ENCODE measurements at regions not wholly inside any gene's neighbourhood (a gene's known extent, or its start where the extent isn't known, plus 50 kb on each side); places are given as distances from the start of the nearest gene placed in this dataset.

DNA sequence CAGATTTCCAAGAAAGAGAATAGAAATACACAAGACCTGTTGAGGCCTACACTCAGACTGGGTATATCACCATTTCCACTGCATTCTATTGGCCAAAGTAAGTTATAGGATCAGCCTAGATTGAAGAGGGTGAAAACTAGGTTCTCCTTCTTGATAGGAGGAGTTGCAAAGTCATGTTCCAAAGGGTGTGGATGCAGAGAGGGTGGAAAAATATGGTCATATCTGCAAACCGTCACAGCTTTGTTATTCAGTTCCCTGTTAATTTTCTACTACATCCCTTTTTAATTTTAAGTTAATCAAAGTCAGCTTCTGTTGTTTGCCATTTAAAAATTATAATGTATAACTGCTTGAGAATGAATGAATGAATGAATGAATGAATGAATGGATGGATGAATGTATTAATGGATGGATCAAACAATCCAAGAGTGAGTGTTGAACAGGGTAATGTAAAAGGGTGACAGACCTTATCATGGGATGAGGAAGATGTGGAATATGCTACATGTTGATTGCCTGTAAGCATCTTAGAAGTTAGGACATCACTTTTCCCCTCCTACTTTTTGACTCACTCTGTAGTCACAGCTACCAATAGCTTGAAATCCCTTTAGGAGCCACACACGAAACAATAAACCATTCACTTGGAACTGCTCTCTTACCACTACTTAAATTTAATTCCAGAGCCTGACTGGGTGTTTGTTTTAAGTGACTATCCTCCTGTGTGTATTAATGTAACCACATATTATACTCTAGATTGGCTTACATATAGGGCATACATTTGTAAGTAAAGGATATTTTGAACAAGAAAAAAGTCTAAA, 121.5 kb downstream of the CCDC34 start:
- H3K4me3 ChIP-seq, result no peak overlapping the region
- intact Hi-C loops (cut with DNase I; ENCODE audit: low total_unique reads) (no loop called here), in situ Hi-C loops (cut with MboI; ENCODE audit: low sequenced_read_pairs in 4 of 4) (no loop called here)
- H3K4me1 ChIP-seq, result peaks cover 0 to 4% of the 10 kb centered on the region in 2 donors
- DNase-seq (no peak), ATAC-seq (no peak)
- H3K27me3 ChIP-seq, result no peaks in the 10 kb centered on the region
- no peaks in the 10 kb centered on the region for H3K9me3 ChIP-seq
- H3K36me3 ChIP-seq, result no peaks in the 10 kb centered on the region
- no peak overlapping the region for H3K27ac ChIP-seq
- TF ChIP-seq POLR2A (IDR thresholded peaks at IDR 0.05), result no peak
- TF ChIP-seq, protein P1, sequence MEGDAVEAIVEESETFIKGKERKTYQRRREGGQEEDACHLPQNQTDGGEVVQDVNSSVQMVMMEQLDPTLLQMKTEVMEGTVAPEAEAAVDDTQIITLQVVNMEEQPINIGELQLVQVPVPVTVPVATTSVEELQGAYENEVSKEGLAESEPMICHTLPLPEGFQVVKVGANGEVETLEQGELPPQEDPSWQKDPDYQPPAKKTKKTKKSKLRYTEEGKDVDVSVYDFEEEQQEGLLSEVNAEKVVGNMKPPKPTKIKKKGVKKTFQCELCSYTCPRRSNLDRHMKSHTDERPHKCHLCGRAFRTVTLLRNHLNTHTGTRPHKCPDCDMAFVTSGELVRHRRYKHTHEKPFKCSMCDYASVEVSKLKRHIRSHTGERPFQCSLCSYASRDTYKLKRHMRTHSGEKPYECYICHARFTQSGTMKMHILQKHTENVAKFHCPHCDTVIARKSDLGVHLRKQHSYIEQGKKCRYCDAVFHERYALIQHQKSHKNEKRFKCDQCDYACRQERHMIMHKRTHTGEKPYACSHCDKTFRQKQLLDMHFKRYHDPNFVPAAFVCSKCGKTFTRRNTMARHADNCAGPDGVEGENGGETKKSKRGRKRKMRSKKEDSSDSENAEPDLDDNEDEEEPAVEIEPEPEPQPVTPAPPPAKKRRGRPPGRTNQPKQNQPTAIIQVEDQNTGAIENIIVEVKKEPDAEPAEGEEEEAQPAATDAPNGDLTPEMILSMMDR (IDR thresholded peaks at IDR 0.05 in 4 of 5, conservative IDR thresholded peaks at IDR 0.05 in 1 of 5), result no peak

GRCh38 chr11:27239305-27239942, 123.6 kb downstream of the CCDC34 start:
- no peaks in the 10 kb centered on the region for H3K36me3 ChIP-seq
- no peak for ATAC-seq
- H3K27ac ChIP-seq, result no peak overlapping the region
- TF ChIP-seq, protein P1 (IDR thresholded peaks at IDR 0.05 in 4 of 5, conservative IDR thresholded peaks at IDR 0.05 in 1 of 5), result no peak
- TF ChIP-seq POLR2A (IDR thresholded peaks at IDR 0.05), result no peak
- no peak for DNase-seq
- H3K4me1 ChIP-seq, result peaks cover 10 to 12% of the 10 kb centered on the region in 2 donors
- H3K9me3 ChIP-seq, result no peaks in the 10 kb centered on the region
- intact Hi-C loops (cut with DNase I; ENCODE audit: low total_unique reads) (loop anchor here (10.0 kb wide), 1 partner anchor 55 kb away; no protein-coding TSS in a partner anchor), in situ Hi-C loops (cut with MboI; ENCODE audit: low sequenced_read_pairs in 4 of 4) (no loop called here)
- H3K4me3 ChIP-seq, result no peak overlapping the region
- H3K27me3 ChIP-seq, result no peaks in the 10 kb centered on the region

GRCh38 chr11:27238811-27239210, 124.2 kb downstream of the CCDC34 start:
- no peak for ATAC-seq
- in situ Hi-C loops (cut with MboI; ENCODE audit: low sequenced_read_pairs in 4 of 4), result no loop called here

DNA sequence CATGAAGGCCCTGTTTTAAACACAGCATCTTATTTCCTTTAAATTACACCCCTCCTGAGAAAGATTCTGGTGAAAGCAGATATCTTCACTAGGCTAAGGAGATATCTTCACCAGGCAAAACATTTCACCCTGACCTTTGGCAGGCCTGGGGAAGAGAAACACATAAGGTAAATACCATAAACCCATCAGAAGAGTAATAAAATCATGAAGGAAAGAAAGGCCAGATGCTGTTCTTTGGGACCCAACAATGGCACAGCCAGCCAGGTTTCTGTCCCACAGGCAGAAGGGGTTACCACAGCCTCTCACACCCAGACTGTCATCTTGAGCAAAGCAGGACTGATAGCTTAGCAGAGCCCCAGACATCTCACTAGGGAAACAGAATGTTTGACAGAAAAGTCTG, 125.4 kb downstream of the CCDC34 start:
- Histone ChIP-seq H3K27me3 (no peaks in the 10 kb centered on the region), H3K4me3 (no peak overlapping the region), H3K36me3 (no peaks in the 10 kb centered on the region), H3K4me1 (peaks cover 15 to 22% of the 10 kb centered on the region in 2 donors), H3K27ac (no peak overlapping the region), H3K9me3 (no peaks in the 10 kb centered on the region)
- in situ Hi-C loops (cut with MboI; ENCODE audit: low sequenced_read_pairs in 4 of 4), result no loop called here
- intact Hi-C loops (cut with DNase I; ENCODE audit: low total_unique reads), result loop anchor here (10.0 kb wide), 1 partner anchor 53 kb away; no protein-coding TSS in a partner anchor
- DNase-seq, result no peak
- no peak for TF ChIP-seq POLR2A (IDR thresholded peaks at IDR 0.05)
- TF ChIP-seq, protein P1 (IDR thresholded peaks at IDR 0.05 in 4 of 5, conservative IDR thresholded peaks at IDR 0.05 in 1 of 5), result no peak
- no peak for ATAC-seq

More at GRCh38 chr11:27238811-27239210, 124.2 kb downstream of the CCDC34 start:
- H3K9me3 ChIP-seq, result no peaks in the 10 kb centered on the region
- no peak overlapping the region for H3K27ac ChIP-seq
- intact Hi-C loops (cut with DNase I; ENCODE audit: low total_unique reads), result loop anchor here (10.0 kb wide), 1 partner anchor 54 kb away; no protein-coding TSS in a partner anchor
- no peak for DNase-seq
- no peaks in the 10 kb centered on the region for H3K27me3 ChIP-seq
- no peak overlapping the region for H3K4me3 ChIP-seq
- TF ChIP-seq, protein P1 (IDR thresholded peaks at IDR 0.05 in 4 of 5, conservative IDR thresholded peaks at IDR 0.05 in 1 of 5), result no peak
- TF ChIP-seq POLR2A (IDR thresholded peaks at IDR 0.05), result no peak
- peaks cover 16% of the 10 kb centered on the region in 2 donors for H3K4me1 ChIP-seq
- H3K36me3 ChIP-seq, result no peaks in the 10 kb centered on the region

Measured in gastrocnemius medialis (tissue), 4 donors.